HG02763 (cell line): ENCODE measurements at regions not wholly inside any gene's neighbourhood (a gene's known extent, or its start where the extent isn't known, plus 50 kb on each side); places are given as distances from the start of the nearest gene placed in this dataset.

Experiments
- ATAC-seq: cut with Tn5 transposase; IDR thresholded peaks from one replicate; pipeline ENCODE4 v1.9.1; 2021; ENCODE audit warnings: mild to moderate bottlenecking, moderate library complexity; ENCODE audit not compliant: unreplicated experiment

GRCh38 chr10:78970261-78970660, 98.5 kb upstream of the ZMIZ1 start:
- ATAC-seq, result no peak

GRCh38 chr10:78971094-78971682, 97.6 kb upstream of the ZMIZ1 start:
- no peak for ATAC-seq

- no peak for ATAC-seq
Observed at GRCh38 chr10:78972160-78972946, 96.4 kb upstream of the ZMIZ1 start.

- ATAC-seq, result peak; percentile 82
Observed at GRCh38 chr10:78972947-78973900, 95.5 kb upstream of the ZMIZ1 start.

GRCh38 chr10:78973901-78974616, 94.7 kb upstream of the ZMIZ1 start:
- peak; percentile 37 for ATAC-seq

GRCh38 chr10:78974617-78975317, 94.0 kb upstream of the ZMIZ1 start:
- ATAC-seq, result no peak

- no peak for ATAC-seq
Observed at GRCh38 chr10:78975926-78976325, 92.8 kb upstream of the ZMIZ1 start.

GRCh38 chr10:78976825-78977755, 91.7 kb upstream of the ZMIZ1 start:
- ATAC-seq, result no peak

- ATAC-seq, result no peak
Observed at GRCh38 chr10:78979938-78980337, 88.8 kb upstream of the ZMIZ1 start.

- ATAC-seq, result no peak
Observed at GRCh38 chr10:78980354-78980753, 88.4 kb upstream of the ZMIZ1 start.

GRCh38 chr10:78980815-78981214, 88.0 kb upstream of the ZMIZ1 start:
- ATAC-seq, result no peak

GRCh38 chr10:78981257-78981969, 87.4 kb upstream of the ZMIZ1 start:
- peak; percentile 66 for ATAC-seq

GRCh38 chr10:78981970-78982281, 86.8 kb upstream of the ZMIZ1 start:
- ATAC-seq, result no peak

GRCh38 chr10:78982726-78983125, 86.0 kb upstream of the ZMIZ1 start:
- no peak for ATAC-seq

GRCh38 chr10:78983608-78984007, 85.2 kb upstream of the ZMIZ1 start:
- no peak for ATAC-seq

GRCh38 chr10:78985973-78986818, 82.6 kb upstream of the ZMIZ1 start:
- ATAC-seq, result no peak

- ATAC-seq, result no peak
Observed at GRCh38 chr10:78991187-78991586, 77.6 kb upstream of the ZMIZ1 start.

GRCh38 chr10:78992333-78992732, 76.4 kb upstream of the ZMIZ1 start:
- peak; percentile 53 for ATAC-seq
